COR-L47 (cell line): ENCODE measurements at regions not wholly inside any gene's neighbourhood (a gene's known extent, or its start where the extent isn't known, plus 50 kb on each side); places are given as distances from the start of the nearest gene placed in this dataset.
"Not testable (repeated sequence)": the region's sequence is repeated elsewhere in the genome, so short reads cannot be mapped to it uniquely, and the experiment has no call there.

Experiments
- DNase-seq: peaks from one replicate; lab custom pipeline; 2025; lab: John Stamatoyannopoulos, UW

DNA sequence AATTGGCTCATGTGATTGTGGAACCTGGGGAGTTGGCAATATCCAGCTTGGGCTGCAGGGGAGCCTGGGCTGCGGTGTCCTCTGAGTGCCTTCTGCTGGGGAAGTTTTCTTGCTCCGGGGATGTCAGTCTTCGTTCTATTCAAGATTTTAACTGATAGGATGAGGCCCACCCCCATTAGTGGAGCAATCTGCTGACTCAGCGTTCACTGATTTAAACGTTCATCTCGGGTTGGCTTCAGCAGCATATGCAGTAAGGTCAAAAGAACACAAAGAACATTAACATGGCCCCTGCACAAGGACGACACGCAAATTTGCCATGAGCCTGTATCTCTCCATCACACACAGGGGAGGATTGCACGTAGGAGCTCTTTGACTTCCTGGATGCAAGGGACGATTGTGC lies 360.6 kb upstream of the ADARB2 start:
- no peak for DNase-seq

DNA sequence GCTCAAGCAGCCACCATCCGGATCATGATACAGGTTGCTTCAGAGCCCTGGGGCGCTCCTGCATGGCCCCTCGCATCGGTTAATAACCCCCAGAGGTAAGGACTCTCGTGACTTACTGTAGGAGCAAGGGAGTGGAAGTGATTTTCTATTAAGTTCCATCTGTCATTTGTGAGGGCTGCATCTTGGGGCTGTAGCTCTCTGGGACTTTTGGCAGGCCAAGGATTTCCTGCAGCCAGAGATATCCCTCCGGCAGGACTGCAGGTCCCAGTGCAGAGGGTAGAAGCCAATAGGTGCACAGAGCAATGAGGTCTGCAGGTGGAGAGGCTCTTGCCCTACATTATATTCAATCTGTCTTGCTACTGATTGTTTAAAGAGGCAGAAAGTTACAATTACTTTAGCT lies 356.8 kb upstream of the ADARB2 start:
- DNase-seq = no peak

DNA sequence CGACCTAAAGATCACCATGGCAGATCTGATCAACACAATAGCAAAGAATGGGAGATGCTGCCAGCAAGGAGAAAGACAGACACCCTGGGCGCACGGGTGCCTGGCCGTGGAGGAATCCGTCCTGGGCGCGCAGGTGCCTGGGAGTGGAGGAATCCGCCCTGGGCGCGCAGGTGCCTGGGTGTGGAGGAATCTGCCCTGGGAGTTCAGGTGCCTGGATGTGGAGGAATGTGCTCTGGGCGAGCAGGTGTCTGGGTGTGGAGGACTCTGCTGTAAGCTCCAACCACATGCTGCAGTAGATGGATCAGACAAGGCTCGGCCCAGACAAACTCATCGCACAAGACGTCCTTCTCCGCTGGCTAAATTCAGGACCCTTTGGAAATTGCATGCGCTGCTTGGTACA lies 346.3 kb upstream of the ADARB2 start:
- DNase-seq = no peak

DNA sequence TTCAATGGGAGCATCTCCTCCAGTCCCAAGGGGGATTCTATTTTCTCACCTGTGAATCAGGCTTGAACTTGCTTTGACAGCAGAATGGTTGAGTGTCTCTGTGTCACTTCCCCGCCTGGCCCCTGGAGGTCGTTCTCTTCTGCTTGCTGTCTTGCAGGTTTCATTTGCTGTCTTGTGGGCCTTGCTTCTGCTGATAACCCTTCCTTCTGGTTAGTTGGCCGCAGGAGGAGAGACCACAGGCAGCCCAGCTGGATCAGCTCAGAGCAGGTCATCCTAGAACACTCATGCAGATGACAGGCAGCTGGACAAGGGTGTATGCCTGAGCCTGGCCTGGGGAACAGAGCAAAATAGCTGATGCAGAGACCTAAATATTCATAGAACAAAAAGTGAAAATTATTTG lies 344.2 kb upstream of the ADARB2 start:
- DNase-seq = no peak

DNA sequence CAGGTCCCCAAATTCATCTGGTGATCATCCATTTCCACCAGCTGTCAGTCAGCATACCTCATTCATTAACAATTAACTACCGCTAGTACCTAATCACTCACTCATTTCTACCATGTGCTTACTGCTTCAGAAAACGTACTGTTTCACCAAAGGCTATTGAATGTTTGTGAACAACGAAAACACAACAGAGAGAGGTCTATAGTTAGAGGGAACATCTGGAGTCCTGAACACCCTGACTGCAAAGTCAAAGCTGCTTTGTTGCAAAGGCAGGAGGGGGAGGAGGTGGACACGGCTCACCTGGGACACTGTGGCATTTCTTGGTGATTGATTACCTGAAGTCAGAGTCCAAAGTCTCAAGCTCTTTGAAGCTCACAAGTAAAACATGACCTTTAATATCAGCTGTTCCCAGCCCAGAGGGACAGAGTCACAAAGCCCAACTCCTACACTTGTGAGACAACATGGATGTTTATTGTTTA lies 342.3 kb upstream of the ADARB2 start:
- DNase-seq = no peak

DNA sequence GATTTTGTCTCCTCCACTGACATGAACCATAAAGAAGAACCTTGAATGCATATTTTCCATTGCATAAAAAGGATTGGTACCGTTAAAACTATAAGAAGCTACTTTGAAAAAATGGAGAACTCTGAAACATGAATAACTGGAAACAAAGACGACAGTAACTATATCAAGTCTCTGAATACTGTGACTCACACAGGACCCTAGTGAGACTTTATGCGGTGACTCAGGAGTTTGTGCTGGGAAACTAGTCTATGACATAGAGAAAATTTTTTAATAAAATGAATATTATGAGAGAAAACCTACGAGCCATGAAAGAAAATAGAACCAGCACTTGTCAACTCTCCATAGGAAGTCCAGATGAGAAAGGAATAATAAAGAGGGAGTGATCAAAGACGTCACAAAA lies 339.9 kb upstream of the ADARB2 start:
- no peak for DNase-seq

DNA sequence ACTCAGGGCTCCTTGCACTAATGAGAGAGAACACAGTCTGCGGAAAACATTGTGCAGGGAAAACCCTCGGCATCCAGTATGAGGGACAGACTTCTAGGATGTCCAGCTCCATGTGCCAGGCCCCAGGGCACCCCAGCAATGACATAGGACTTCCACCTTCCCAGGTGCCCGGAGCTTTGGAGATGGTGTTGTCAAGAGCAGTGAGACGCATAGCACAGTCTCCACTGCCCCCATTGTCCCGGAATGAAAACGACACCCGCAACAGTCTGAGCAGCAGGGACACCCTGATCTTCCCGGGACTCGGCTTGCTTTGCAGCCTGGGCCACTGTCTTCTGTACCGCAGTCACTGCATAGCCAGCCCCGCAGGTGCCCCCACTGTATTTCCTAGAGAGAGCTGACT lies 339.2 kb upstream of the ADARB2 start:
- no peak for DNase-seq

DNA sequence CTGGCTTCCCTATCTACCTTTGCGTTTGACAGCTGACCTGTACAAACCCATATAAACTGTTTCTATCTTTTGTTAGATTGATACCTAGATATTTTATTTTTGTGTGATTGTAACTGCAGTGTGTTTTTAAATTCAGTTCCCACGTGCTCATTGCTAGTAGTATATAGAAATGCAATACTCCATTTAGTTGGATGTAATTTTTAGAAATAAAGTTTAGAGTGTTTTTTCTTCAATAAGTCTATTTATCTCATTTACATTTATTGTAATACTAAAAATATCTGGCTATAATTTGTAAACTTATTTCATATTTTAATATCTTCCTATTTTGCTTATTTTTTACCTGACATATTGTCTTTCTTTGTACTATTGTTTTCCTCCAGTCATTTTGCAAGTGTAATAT lies 329.7 kb upstream of the ADARB2 start:
- DNase-seq = no peak

DNA sequence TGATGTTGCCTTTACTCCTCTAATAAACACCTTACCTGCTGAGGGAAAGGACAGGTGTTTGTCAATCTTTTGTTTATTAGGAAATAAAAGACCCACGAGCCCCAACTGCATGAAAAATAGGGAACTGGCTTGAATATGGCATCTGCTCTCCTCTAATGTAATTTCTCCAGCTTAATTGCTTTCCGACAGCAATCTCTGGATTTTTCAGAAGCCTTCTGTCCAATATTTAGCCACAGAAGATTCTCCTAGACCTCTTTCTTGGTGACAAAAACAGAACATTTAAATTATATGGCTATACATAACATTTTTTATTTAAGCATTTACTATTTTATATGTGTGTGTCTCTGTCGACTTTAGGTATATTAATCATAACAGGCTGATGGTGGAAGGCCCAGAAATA lies 317.4 kb upstream of the ADARB2 start:
- DNase-seq = no peak

DNA sequence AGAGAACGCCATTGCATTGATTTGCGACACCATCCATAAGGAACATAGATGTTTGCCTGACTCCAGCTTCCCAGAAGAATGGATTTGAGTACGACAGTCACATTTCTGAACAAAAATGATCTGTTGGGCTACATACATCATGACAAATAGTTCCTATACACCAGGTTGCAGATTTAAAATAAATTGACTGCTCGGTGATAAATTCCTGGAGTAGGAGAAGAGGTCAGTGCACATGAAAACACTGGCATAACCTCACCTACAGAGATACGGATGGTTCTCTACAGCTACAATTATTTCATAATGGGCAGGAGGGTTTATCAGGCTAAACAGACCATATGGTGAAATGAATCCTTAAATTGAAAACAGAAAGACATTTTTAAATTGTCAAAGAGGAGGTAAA lies 316.5 kb upstream of the ADARB2 start:
- no peak for DNase-seq

DNA sequence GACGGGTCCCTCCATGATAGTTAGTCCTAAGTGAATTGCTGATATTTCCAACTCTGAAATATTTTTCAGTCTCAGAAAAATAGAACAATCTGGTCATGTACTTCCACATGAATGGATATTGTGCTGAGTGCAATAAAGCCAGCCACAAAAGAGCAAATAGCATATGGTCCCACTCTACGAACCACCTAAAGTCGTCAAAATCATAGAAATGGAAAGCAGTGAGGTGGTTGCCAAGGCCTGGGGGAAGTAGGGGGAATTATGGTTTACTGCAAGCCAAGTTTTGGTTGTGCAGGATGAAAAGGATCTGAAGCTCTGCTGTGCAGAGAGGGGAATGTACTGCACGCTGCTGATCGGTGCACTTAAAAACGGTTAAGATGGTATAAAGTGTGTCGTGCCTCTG lies 313.8 kb upstream of the ADARB2 start:
- DNase-seq = no peak

DNA sequence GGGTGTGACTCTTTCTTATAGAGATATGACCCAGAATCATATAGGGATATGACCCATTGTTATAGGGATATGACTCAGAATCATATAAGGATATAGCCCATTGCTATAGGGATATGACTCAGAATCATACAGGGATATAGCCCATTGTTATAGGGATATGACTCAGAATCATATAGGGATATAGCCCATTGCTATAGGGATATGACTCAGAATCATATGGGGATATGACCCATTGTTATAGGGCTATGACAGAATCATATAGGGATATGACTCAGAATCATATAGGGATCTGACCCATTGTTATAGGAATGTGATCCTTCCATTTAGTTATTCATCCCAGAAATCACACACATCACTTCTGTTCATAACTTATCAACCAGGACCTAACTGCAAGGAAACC lies 312.2 kb upstream of the ADARB2 start:
- DNase-seq = no peak

DNA sequence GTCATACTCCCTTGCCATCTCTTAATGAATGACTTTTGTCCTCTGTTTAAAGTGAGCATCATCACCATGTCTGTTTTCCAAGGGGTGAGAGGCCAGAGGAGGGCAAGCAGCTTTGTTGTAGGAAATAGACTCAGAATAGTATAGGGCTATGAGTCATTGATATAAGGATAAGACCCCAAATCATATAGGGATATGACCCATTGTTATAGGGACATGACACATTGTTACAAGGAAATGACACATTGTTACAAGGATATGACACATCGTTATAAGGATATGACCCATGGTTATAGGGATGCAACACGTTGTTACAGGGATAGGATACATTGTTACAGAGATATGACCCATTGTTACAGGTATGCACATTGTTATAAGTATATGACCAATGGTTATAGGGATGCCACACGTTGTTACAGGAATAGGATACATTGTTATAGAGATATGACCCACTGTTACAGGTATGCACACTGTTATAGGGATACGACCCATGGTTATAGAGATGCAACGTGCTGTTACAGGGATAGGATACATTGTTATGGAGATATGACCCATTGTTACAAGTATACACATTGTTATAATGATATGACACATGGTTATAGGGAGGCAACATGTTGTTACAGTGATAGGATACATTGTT lies 311.1 kb upstream of the ADARB2 start:
- DNase-seq = no peak

DNA sequence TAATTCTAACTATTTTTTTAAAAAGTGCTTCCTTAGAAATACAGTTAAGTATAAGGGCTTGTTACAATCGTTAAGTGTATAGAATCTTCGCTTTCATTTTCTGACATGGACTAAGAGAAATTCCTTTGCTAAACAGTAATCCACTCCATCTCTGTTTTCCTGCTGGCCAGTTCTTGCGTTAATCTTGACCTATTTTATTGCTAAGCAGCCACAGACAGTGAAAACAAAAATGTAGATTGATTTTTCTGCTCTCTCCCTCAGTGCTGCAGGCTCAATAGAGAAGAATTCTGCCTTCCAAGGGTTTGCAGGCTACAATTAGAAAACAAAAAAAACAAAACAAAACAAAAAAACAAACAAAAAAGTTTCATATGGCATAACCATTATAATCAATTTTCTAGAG lies 310.4 kb upstream of the ADARB2 start:
- no peak for DNase-seq

DNA sequence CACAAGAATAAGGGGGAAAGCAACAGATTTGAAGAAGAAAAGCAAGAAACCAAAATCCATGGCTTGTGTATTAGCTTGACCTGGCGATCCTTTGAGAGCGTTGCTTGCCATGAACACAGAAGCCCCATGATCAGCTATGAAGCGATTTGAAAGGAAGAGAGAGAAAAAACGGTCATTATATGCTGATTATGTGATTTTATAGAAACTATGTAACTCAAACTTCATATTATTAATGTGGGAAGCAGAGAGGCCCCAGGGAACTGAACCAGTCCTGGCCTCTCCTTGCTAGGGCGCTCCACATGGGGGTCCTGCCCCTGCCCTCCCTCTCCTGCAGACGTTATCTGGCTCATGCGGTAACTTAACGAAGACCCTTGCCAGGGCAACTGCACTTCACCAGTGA lies 306.1 kb upstream of the ADARB2 start:
- DNase-seq = no peak

DNA sequence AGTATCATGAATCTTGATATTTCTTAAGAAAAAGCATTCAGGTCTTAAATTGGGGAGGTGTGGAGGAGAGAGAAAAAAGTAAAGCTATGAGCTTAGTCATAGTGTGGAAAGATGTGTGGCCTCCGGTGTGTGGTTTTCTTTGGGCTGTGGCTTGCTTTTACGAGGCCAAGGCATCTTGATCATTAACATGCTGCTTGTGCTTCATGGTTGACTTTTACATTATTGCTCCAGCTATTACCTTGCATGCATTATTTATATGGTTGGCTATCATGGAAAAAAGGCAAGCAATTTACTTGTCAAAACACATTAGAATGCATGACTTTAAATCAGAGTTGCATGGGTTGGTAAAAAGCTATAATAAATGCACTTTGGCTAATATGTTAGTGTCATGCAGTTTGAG lies 300.7 kb upstream of the ADARB2 start:
- no peak for DNase-seq

DNA sequence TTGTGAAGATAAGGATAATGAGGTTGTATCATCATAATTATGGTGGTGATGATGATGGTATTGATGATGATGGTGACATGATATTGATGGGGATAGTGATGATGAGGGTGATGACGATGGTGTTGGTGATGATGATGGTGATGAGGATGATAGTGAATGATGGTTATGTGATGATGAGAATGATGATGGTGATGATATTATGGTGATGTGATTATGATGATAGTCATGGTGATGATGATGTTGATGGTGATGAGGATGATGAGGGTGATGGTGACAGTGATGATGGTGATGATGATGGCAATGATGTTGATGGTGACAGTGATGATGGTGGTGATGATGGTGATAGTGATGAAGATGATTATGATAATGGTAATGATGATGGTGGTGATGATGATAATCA lies 299.9 kb upstream of the ADARB2 start:
- DNase-seq = no peak

DNA sequence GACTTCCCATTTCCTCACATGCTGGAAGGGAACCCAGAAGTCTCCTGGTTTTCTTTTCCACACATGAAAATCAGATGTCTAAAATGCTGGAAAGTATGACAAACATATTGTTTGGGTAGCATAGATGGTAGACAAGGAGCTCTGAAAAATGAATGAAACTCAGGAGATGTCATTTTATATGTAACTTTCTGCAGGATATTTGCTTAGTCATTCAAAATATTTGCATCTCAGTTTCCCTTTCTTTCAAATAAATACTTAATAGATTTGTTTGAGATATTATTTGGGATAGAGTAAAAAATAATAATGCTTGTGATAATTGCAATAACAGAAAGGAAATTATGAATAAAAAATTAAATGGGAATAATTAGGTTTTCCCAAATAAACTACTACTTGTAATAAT lies 298.9 kb upstream of the ADARB2 start:
- DNase-seq = no peak

DNA sequence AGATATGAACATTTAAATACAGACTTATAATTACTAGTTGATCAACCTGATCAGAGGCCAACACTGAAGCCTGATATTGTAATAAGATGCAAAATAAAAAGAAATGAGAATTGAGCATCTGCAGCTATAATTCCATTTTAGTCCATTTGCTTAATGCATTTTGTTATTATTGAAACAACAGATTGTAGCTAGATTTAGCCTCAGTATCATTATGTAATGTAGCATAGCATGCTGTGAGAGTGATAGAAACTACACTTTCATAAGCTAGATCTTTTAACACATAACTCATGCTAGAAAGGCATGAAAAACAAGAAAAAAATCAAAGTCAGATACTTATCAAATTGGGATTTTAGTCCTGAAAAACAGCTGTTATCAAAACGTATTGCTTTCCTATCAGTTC lies 292.7 kb upstream of the ADARB2 start:
- no peak for DNase-seq

DNA sequence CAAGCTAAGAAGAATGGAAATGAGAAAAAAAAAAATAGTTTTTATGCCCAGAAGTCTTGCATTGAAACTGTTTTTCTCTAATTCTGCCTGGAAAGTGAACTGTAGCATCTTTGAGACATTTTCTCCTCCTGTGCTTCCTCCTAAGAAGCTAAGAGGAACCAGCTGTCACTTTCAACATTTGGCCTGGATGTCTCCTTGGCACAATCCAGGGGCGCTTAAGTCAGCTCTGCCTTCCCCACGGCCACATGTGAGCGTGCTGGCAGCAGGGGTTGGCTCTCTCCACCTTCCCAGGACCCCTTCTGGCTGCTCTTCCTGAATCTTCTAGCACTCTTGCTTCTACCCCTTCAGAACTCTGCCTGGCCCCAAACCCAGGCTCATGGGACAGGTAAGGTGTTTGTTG lies 289.6 kb upstream of the ADARB2 start:
- no peak for DNase-seq

DNA sequence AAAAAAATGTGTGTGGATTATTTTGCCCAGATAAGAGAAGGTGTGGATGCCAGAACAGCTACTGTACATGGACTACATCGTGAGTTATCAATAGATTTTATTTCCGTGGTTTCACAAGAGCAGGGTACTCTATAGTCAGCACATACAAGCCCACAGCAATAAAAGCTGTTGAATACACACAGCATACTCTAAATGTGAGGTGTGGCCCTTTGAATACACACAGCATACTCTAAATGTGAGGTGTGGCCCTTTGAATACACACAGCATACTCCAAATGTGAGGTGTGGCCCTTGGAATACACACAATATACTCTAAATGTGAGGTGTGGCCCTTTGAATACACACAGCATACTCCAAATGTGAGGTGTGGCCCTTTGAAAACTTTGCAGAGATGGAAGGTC lies 287.4 kb upstream of the ADARB2 start:
- not testable (repeated sequence) for DNase-seq

DNA sequence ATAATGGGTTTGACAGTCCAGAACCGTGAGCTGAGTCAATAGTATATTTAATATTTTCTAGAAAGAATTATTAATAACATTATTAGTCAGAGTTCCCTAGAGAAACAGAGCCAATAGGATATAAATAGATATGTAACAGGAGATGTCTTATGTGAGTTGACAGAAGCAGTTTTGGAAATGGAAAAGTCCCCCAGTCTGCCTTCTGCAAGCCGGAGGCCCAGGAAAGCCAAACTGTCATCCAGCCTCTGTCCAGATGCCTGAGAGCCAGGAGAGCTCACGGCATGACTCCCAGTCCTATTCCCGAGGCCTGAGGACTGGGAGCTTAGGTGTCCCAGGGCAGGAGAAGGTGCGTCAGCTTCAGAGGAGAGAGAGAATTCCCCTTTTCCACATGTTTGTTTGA lies 286.4 kb upstream of the ADARB2 start:
- DNase-seq = no peak

DNA sequence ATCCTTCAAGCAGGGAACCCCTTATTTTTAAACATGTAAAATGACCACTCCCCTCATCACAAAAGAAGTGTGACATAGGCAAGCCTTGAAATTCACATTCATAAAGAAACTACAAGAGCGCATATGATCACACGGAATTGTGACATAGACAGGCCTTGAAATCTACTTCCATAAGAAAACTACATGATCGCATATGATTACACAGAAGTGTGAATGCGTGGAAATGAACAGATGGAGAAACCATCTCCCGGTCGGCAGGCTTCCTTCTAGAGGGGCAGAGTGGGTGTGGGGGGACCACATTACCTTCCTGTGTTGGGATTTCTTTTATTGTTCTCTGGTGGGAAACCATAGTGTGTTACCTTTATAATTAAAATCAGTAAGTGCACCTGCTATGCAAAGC lies 285.1 kb upstream of the ADARB2 start:
- no peak for DNase-seq

DNA sequence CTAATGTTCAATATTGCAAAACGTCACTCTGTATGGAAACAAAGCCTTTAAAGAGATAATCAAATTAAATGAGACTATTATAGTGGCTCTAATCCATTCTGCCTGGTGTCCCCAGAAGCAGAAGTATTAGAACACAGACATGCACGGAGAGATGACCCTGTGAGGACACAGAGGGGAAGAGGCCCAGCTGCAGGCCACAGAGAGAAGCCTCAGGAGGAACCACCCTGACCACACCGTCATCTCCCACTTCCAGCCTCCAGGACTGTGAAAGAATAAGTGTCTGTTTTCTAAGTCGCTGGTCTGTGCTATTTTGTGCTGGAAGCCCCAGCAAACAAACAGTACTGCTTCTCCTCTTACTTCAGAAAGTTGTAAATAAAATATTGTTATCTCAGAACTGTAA lies 283.5 kb upstream of the ADARB2 start:
- no peak for DNase-seq

DNA sequence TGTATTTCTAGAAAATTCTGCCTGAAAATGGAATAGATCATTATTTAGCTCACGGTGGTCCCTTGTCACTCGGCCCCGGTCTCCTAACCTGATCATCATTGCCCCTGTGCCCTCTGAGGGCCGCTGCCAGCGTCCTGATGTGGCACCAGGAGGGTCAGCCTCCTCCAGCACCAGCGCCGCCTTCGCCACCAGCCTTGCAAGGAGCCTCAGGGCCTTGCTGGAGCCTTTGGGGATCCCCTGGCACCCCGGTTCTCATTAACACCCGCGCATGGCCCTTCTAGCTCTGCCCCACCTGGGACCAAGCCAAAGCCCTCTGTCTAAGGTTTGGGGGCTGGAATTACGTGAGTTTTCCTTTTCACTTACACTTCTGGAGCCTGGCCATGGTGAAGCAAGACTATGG lies 282.5 kb upstream of the ADARB2 start:
- DNase-seq = no peak
